ENCODE measurements at regions not wholly inside any gene's neighbourhood (a gene's known extent, or its start where the extent isn't known, plus 50 kb on each side); places are given as distances from the start of the nearest gene placed in this dataset.
A peak's percentile ranks its signal among the peaks of the same experiment; 100 is the strongest.

- peak; percentile 1 for DNase-seq (ENCODE audit: extremely low read depth, low read depth)
Observed at GRCh38 chr18:29644276-29644675, 1398.3 kb downstream of the DSC3 start.

DNA sequence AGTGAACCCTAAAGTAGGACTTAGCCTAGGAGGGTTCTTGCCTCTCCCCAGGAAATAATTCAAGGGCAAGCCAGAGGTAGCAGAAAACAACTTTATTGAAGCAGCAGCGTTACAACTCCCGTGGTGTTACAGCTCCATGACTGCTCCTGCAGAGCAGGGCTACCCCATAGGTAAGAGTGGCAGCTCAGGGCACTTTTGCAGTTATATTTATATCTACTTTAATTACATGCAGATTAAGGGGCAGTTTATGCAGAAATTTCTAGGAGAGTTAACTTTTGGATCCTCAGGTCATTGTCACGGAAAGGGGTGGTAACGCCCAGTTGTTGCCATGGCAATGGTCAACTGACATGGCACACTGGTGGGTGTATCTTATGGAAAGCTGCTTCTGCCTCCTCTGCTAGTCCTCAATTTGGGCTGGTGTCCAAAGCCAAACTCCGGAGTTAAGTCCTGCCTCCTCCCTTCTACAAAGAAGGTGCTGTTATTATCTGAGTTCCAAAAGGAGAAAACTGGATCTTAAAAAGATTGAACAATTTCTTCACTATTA is 1413.0 kb downstream of the DSC3 start:
- no peak for DNase-seq (ENCODE audit: extremely low read depth, low read depth)

- DNase-seq (ENCODE audit: extremely low read depth, low read depth) = no peak
Observed at GRCh38 chr18:29626094-29626493, 1416.4 kb downstream of the DSC3 start.

GRCh38 chr18:29616867-29617266 is 1425.7 kb downstream of the DSC3 start:
- DNase-seq (ENCODE audit: extremely low read depth, low read depth) = no peak

- no peak for DNase-seq (ENCODE audit: extremely low read depth, low read depth)
Observed at GRCh38 chr18:29608982-29609381, 1432.1 kb upstream of the CDH2 start.

- DNase-seq (ENCODE audit: extremely low read depth, low read depth) = no peak
Observed at GRCh38 chr18:29605365-29605764, 1428.4 kb upstream of the CDH2 start.

- DNase-seq (ENCODE audit: extremely low read depth, low read depth) = no peak
Observed at GRCh38 chr18:29596959-29597358, 1420.0 kb upstream of the CDH2 start.

- DNase-seq (ENCODE audit: extremely low read depth, low read depth) = no peak
Observed at GRCh38 chr18:29594493-29594892, 1417.6 kb upstream of the CDH2 start.

DNA sequence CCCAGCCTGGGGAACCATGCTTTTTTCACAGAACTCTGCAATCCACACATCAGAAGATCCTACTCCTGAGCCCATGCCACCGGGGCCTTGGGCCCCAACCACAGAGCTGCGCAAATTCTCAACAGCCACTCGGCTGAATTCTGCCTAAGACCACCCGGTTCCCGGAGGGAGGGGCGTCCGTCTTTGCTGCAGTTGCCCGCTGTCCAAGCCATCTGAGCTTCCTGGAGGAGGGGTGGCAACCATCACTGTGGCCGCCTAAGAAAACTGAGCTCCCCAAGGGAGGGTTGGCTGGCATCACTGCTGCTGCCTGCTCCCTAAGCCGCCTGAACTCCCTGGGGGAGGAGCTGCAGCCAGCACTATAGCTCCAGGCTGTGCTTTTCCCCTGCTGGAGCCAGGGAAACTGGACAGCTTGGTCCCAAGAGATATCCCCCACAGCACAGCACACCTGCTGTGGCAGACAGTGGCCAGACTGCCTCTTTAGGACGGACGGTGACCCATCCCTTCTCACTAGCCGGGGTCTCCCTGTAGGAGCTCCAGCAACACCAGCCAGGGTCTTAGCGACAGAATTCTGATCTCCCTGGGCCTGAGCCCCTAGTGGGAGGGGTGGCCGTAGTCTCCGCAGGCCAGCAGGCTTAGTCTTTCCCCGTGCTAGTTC is 1411.6 kb upstream of the CDH2 start:
- no peak for DNase-seq (ENCODE audit: extremely low read depth, low read depth)

DNA sequence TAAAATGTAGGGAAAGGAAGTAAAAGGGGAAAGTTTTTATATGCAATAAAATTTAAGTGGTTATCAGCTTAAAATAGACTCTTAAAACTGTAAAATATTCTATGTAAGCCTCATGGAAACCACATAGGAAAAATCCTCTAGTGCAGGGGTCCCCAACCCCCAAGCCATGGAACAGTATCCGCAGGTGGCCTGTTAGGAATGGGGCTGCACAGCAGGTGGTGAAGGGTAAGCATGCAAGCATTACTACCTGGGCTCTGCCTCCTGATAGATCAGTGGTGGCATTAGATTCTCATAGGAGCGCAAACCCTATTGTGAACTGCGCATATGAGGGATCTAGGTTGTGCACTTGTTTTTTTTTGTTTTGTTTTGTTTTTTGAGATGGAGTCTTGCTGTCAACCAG is 1409.3 kb upstream of the CDH2 start:
- no peak for DNase-seq (ENCODE audit: extremely low read depth, low read depth)

DNA sequence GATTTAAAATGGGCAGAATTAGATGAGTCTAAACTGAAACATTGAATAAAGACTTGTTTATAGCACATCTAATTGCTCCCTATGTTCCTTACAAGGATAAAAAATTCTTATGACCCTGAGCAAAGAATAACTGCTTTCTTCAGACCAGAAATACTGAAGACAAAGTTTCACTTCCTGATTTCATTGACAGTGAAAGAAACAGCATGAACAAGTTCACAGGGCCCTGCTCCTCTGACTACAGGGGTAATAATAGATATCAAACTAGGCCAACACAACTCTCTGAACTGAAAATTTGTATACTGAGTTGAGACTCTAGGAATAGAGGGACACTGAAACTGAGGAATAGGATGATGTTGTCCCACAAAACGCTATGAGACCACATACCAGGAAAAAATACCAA is 1383.3 kb upstream of the CDH2 start:
- no peak for DNase-seq (ENCODE audit: extremely low read depth, low read depth)

DNA sequence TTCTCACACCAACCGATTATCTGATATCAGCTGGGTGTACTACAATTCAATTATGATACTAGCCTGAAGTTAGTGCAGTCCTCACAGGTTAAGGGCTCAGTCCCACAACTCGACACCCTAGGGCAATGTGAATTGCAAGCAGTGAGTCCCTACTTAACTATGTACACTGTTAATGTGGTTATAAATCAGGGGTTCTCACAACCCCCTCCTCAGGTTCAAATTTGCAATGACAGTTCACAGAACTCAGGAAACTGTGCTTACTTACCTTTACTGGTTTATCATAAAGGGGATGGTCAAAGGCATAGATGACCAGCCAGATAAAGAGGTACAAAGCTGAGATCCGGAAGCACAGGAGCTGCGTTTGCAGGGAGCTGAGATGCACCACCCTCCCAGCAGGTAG is 1379.1 kb upstream of the CDH2 start:
- no peak for DNase-seq (ENCODE audit: extremely low read depth, low read depth)

GRCh38 chr18:29549759-29550158 is 1372.8 kb upstream of the CDH2 start:
- DNase-seq (ENCODE audit: extremely low read depth, low read depth) = no peak

GRCh38 chr18:29547626-29548025 is 1370.7 kb upstream of the CDH2 start:
- DNase-seq (ENCODE audit: extremely low read depth, low read depth) = no peak

DNA sequence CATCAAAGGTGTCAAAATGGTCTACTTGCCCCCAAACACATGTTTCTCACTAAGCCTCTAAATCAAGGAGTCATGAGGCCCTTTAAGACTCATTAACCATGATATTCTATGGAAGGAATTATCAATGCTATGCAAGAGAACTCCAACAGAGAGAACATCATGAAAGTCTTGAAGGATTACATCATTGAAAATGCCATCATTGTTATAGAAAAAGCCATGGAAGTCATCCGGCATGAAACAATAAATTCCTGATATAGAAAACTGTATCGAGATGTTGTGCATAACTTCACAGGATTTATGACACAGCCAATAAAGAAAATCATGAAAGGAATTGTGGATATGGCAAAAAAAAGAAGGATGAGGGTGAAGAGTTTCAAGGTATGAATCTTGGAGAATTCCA is 1363.6 kb upstream of the CDH2 start:
- DNase-seq (ENCODE audit: extremely low read depth, low read depth) = no peak

GRCh38 chr18:29531746-29532145 is 1354.8 kb upstream of the CDH2 start:
- DNase-seq (ENCODE audit: extremely low read depth, low read depth) = no peak

DNA sequence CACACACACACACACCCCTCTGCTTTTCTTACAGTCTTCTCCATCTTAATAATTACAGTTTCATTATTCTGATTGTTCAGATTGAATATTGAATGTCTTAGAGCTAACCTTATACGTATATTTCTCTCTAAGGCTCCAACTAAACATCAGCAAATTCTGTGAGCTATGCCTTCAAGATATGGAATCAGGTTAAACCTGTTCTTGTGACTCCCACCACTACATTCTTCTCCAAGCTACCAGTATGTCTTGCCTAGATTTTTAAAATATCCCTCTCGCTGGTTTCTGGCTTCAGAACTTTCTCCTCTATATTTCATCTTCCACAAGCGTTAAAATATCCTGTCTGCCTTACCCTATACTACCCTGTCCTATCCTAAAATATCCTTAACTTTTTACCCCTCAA is 1346.4 kb upstream of the CDH2 start:
- no peak for DNase-seq (ENCODE audit: extremely low read depth, low read depth)

DNA sequence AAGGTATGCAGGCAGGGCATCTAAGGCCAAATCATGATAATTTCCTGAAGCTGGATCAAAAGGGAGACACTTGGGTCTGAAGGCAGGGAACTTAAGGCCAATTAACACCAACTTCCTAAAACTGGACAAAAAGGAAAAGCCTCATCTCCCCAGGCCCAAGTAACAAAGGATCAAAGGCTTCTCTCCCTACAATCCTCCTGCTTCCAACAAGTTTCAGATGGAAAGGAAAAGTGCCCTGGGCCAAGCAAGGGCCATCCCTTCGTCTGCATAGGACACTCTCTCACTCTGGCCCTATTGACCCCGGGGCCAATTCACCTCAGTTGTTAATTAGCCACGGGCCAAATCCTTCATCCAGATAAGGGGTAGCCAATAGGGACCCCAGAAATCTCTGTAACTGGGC is 1335.8 kb upstream of the CDH2 start:
- no peak for DNase-seq (ENCODE audit: extremely low read depth, low read depth)

DNA sequence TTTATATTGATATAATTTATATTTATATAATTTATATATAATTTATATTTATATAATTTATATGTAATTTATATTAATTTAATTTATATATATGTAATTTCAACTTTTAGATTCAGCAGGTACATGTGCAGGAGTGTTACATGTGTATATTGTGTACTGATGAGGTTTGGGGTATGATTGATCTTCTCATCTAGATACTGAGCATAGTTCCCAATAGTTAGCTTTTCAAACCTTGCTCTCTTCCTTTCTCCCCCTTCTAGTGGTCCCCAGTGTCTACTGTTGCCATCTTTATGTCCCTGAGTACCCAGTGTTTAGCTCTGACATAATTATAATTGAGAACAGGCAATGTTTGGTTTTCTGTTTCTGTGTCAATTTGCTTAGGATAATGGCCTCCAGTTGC is 1335.3 kb upstream of the CDH2 start:
- no peak for DNase-seq (ENCODE audit: extremely low read depth, low read depth)

DNA sequence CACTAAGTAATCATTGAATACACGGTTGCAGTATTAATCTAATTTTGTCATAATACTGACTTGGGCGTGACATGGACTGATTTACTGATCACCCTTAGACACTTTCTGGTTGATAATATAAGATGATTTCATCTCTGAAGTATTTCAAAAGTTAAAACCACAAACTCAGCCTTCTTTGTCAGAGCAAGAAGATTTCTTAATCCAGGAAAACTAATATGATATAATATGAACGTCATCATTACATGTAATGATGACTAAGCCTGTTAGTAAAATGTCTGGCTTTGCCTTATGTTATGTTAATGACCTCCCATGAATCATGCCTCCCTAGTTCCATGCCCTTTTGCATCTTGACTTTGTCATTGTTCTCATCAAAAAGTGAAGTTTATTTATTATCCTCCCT is 1325.0 kb upstream of the CDH2 start:
- DNase-seq (ENCODE audit: extremely low read depth, low read depth) = peak; percentile 18

DNA sequence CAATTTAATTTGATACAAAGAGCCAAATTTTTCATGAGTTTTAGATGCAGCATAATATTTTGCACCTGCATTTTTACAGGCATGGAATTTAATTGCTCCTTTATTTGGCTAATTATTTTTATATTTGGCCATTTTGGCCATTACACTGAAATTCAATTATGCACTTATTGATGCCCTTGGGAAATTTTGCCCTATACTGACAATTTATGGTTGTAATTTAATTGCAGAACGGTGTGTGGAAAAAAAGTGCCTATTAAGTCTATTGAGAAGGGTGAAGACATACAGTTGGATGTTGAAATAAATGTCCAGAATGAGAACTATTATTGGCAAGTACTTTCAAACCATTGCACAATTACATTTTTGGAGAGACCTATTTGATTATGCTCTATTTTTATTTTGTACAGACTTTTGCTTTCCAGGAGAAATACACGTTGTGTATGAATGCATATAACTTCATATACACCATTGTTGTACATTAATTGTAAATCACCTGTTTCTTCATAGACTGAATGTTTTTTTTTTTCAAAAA is 1319.3 kb upstream of the CDH2 start:
- no peak for DNase-seq (ENCODE audit: extremely low read depth, low read depth)

DNA sequence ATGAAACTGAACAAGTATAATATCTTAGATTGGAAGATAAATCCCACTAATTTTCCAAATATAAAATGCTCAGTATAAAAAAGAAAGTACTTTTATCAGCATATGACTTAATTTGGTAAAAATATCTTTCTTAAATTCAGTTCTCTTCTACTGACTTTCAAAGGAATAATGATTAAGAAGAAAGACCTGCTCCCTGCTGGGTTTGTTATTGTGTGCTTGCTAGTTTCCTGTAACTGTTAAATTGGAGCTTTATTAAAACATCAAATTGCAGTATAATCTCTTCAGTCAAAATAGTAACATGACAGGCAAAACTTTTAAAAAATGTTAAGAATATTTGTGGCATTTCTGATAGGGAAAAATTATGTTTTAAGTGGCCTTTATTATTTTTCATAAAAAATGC is 1317.4 kb upstream of the CDH2 start:
- no peak for DNase-seq (ENCODE audit: extremely low read depth, low read depth)

DNA sequence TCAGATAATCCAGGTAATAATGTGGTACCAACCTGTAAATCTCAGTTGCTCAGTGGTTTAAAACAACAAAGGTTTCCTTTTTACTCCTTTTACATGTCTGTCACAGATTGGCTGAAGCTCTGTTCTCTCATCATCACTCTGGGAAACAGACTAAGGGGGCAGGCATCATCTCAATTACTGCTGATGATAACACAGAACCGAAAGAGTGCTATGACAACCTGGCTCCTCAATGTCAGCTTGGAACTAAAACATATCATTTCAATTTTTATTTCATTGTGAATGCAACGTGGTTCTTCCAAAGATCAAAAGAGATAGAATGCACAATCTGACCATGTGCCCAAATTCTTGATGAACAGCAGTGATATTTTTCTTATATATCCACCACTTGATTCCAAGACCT is 1315.0 kb upstream of the CDH2 start:
- DNase-seq (ENCODE audit: extremely low read depth, low read depth) = no peak

Data from NCI-H460 (cell line).